ENCODE measurements at regions not wholly inside any gene's neighbourhood (a gene's known extent, or its start where the extent isn't known, plus 50 kb on each side); places are given as distances from the start of the nearest gene placed in this dataset.
"Not testable (repeated sequence)": the region's sequence is repeated elsewhere in the genome, so short reads cannot be mapped to it uniquely, and the experiment has no call there.

- FAIRE-seq (no peak), DNase-seq (ENCODE audit: insufficient read length, low spot score) (no peak)
Observed at GRCh38 chr9:75718677-75719076, 171.8 kb upstream of the PCSK5 start.

- DNase-seq (ENCODE audit: insufficient read length, low spot score) (no peak), FAIRE-seq (no peak)
Observed at GRCh38 chr9:75728391-75728790, 162.1 kb upstream of the PCSK5 start.

- DNase-seq (ENCODE audit: insufficient read length, low spot score): no peak
- no peak for FAIRE-seq
Observed at GRCh38 chr9:75734802-75735201, 155.7 kb upstream of the PCSK5 start.

GRCh38 chr9:75739884-75740611 lies 150.4 kb upstream of the PCSK5 start:
- no peak for FAIRE-seq
- DNase-seq (ENCODE audit: insufficient read length, low spot score): no peak

GRCh38 chr9:75743855-75744254 lies 146.6 kb upstream of the PCSK5 start:
- no peak for FAIRE-seq
- no peak for DNase-seq (ENCODE audit: insufficient read length, low spot score)

DNA sequence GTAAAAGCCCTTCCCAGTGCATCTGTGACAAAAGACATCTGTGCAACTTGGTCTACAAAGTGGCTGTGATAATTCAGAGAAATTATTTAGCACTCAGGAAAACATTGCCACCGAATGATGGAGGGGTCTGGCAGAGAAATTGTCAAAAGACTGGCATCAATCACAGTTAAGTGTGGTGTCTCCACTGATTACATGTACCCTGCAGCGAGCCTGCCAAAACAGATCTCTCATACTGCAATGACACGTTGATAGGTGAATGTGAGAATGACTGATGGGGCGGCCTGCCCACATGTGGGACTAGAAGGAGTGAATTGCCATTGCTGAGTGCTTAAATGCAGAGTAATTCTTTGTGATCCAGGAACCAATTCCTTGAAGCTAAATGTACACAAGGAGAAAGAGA lies 136.4 kb upstream of the PCSK5 start:
- no peak for DNase-seq (ENCODE audit: insufficient read length, low spot score)
- no peak for FAIRE-seq

DNA sequence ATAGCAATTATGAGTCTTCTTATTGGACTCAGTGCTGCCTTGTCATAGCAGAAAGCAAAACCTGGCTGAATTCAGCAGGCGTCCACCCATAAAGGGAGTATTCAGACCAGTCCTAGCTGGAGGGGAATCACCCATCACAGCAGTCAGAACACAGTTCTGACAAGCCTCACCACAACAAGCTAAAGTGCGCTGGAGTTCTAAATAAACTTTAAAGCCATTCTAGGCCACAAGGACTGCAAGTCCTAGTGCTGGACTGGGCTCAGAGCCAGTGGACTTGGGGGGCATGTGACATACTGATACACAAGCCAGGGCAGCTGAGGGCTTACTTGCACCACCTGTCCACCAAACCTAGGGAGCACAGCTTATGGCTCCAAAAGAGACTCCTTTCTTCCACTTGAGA lies 115.3 kb upstream of the PCSK5 start:
- no peak for FAIRE-seq
- DNase-seq (ENCODE audit: insufficient read length, low spot score): no peak

DNA sequence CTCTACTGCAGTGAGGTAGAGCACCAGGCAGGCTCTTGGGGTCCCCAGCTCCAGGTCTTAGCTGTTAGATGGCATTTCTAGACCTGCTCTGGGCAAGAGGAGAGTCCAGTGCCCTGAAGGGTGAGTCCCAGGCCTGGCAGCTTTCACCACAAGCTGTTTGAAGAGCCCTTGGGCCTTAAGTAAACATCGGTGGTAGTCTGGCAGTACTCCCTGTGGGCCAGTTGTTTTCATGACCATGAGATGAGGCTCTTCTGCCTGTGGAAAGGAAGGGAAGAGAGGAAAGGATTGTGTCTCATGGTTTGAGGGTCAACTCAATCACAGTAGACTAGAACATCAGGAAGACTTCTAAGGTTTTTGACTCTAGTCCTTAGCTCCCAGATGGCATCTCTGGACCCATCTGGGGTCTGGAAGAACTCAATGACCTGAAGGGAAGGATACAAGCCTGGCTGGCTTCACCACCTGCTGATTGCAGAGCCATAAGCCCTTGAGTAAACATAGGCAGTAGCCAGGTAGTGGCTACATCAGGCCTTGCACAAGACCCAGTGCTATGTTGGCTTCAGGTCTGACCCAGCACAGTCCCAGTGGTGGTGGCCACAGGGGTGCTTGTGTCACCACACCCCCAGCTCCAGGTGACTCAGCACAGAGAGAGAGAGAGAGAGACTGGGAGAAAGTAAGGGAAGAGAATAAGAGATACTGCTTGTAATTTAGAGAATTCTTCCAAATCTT lies 114.3 kb upstream of the PCSK5 start:
- no peak for DNase-seq (ENCODE audit: insufficient read length, low spot score)
- FAIRE-seq: no peak

- FAIRE-seq (no peak), DNase-seq (ENCODE audit: insufficient read length, low spot score) (no peak)
Observed at GRCh38 chr9:75780185-75780584, 110.3 kb upstream of the PCSK5 start.

DNA sequence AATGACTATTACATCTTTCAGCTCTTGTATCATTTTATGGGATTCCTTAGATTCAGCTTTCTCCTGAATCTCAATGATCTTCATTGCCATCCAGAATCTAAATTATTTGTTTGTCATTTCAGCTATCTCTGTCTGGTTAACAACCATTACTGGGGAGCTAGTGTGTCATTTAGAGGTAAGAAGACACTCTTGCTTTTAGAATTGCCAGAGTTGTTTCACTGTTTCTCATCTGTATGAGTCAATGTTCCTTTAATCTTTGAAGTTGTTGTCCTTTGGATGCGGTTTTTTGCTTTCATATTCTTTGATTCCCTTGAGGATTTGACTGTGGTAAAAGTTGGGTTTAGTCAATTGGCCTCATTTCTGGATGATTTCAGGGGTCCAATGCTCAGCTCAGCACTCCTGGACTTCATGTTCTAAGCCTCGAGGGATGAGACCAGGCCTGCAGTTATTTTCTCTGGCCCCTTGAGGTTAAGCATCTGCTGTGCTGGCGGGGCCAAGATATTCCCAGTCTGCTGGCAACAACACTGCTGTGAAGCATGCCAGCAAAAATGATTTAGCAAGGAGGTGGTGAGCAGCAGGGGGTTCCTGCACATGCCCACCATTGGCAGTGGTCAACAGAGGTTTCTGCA lies 102.4 kb upstream of the PCSK5 start:
- no peak for DNase-seq (ENCODE audit: insufficient read length, low spot score)
- no peak for FAIRE-seq

DNA sequence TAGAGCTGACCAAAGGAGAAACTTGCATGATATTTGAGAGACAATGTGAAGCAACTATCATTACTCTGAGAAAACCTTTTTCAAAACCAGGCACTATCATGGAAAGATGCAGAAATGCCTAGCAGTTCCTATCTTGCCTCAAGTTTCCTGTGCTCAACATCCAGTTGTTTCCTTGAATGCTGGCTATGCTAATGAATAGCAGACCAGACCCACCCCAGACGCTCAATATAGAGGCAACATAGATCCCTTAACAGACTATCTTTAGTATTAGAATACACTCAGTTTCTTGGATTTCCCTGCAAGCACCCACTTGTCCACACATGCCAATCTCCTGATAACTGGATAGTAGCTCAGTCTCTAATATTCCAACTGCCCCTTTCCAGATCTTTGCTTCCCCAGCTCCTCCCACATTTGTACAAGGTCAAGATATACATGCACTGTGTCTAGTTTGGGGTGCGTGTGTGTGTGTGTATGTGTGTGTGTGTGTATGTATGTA lies 93.3 kb upstream of the PCSK5 start:
- DNase-seq (ENCODE audit: insufficient read length, low spot score) (no peak), FAIRE-seq (no peak)

DNA sequence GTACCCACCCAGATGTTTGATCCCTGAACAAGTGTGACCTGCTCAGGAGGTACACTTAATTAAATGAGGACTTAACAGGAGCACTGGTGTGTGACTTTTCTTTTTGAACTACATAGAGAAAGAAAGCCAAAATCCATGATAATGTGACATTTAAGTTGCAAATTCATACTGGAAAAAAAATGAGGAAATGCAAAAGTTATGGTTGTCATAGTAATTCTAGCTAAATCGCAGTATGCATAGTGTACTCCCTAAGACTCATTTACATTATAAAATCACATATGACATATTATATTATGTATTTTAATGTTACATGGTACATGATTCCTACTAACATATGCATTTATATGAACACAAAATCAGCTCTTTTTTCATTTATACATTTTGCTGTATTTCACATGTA lies 92.0 kb upstream of the PCSK5 start:
- FAIRE-seq (no peak), DNase-seq (ENCODE audit: insufficient read length, low spot score) (no peak)

- FAIRE-seq (no peak), DNase-seq (ENCODE audit: insufficient read length, low spot score) (no peak)
Observed at GRCh38 chr9:75803130-75803529, 87.3 kb upstream of the PCSK5 start.

- DNase-seq (ENCODE audit: insufficient read length, low spot score): no peak
- FAIRE-seq: no peak
Observed at GRCh38 chr9:75810063-75810462, 80.4 kb upstream of the PCSK5 start.

- no peak for FAIRE-seq
- DNase-seq (ENCODE audit: insufficient read length, low spot score): no peak
Observed at GRCh38 chr9:75811692-75812091, 78.8 kb upstream of the PCSK5 start.

DNA sequence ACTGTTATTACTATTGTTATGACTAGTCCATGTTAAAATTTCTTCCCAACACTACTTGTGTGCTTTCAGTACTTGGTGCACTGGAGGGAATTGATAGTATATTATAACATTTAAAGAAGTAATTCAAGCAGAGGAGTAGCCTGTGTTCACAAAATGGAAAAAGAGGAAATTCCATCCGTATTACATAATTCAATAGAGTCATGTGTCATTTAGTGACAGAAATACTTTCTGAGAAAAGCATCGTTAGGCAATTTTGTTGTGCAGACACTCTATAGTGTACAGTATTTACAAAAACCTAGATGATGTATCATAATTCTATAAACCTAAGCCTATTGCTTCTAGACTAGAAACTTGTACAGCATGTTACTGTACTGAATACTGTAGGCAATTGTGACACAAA lies 78.3 kb upstream of the PCSK5 start:
- DNase-seq (ENCODE audit: insufficient read length, low spot score) (no peak), FAIRE-seq (no peak)

DNA sequence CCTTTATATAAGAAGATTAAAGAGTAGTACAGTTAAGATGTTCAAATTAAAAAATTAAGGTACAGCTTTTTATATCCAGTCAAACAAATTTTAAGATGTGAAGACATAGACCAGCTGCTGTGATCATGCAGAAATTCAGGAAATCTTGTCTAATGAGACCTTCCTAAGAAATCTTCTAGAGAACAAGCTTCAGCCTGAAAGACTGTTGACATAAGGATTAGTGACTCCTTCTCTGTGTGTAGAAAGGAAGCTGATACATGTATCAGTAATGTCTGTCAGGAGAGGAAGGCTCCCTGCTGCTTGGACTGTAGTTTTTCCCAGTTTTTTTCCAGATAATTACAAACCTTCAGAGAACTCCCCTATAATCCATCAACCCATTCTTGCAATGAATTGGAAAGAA lies 75.8 kb upstream of the PCSK5 start:
- no peak for FAIRE-seq
- no peak for DNase-seq (ENCODE audit: insufficient read length, low spot score)

DNA sequence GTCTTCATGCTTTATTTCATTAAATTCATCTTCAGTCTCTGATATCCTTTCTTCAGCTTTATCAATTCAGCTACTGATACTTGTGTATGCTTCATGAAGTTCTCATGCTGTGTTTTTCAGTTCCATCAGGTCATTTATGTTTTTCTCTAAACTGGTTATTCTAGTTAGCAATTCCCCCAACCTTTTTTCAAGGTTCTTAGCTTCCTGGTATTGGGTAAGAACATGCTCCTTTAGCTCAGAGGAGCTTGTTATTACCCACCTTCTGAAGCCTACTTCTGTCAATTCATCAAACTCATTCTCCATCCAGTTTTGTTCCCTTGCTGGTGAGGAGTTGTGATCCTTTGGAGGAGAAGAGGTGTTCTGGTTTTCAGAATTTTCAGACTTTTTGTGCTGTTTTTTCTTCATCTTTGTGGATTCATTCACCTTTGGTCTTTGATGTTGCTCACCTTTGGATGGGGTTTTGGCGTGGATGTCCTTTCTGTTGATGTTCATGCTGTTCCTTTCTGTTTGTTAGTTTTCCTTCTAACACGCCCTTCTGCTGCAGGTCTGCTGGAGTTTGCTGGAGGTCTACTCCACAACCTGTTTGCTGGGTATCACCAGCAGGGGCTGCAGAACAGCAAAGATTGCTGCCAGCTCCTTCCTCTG lies 69.9 kb upstream of the PCSK5 start:
- not testable (repeated sequence) for FAIRE-seq; DNase-seq (ENCODE audit: insufficient read length, low spot score)

- DNase-seq (ENCODE audit: insufficient read length, low spot score) (no peak), FAIRE-seq (no peak)
Observed at GRCh38 chr9:75823151-75823550, 67.3 kb upstream of the PCSK5 start.

- no peak for FAIRE-seq
- DNase-seq (ENCODE audit: insufficient read length, low spot score): no peak
Observed at GRCh38 chr9:75824816-75825568, 65.5 kb upstream of the PCSK5 start.

GRCh38 chr9:75826314-75826713 lies 64.2 kb upstream of the PCSK5 start:
- DNase-seq (ENCODE audit: insufficient read length, low spot score): no peak
- FAIRE-seq: no peak
